Neural cell (in vitro differentiated cells): ENCODE measurements at regions not wholly inside any gene's neighbourhood (a gene's known extent, or its start where the extent isn't known, plus 50 kb on each side); places are given as distances from the start of the nearest gene placed in this dataset.

Experiments
- EP300 ChIP-seq: fragments of 450-650 bp; conservative IDR thresholded peaks from 2 replicates; pipeline ENCODE4 v1.6.1; 2014; ENCODE audit warnings: antibody characterized with exemption, mild to moderate bottlenecking, moderate library complexity; ENCODE audit not compliant: poor library complexity, severe bottlenecking
- EZH2 ChIP-seq: fragments of 200-600, 300-800 bp; shearing (Covaris generic), sonication (generic); IDR thresholded peaks from 2 replicates; pipeline ENCODE4 v1.6.1; 2014; ENCODE audit warnings: antibody characterized with exemption, low read length, borderline replicate concordance, mild to moderate bottlenecking; ENCODE audit not compliant: insufficient read depth, poor library complexity, severe bottlenecking
- POLR2AphosphoS5 ChIP-seq: IDR thresholded peaks from 2 replicates; pipeline ENCODE4 v1.6.1; 2012
- SMC3 ChIP-seq: fragments of 450-650 bp; conservative IDR thresholded peaks from 2 replicates; pipeline ENCODE4 v1.6.1; 2014; ENCODE audit warnings: antibody characterized with exemption, mild to moderate bottlenecking, moderate library complexity; ENCODE audit not compliant: poor library complexity
- TAF1 ChIP-seq: IDR thresholded peaks from 2 replicates; pipeline ENCODE4 v1.6.1; 2012; ENCODE audit warnings: low read depth
- TF ChIP-seq, protein P1 (sequence below): fragments of 450-650 bp; IDR thresholded peaks from 2 replicates; pipeline ENCODE4 v1.5.1; 2014; ENCODE audit warnings: antibody characterized with exemption, mild to moderate bottlenecking, moderate library complexity; ENCODE audit not compliant: poor library complexity, severe bottlenecking
- TF ChIP-seq, protein P2 (sequence below): IDR thresholded peaks from 2 replicates; pipeline ENCODE4 v1.6.1; 2012; ENCODE audit warnings: borderline replicate concordance

DNA sequence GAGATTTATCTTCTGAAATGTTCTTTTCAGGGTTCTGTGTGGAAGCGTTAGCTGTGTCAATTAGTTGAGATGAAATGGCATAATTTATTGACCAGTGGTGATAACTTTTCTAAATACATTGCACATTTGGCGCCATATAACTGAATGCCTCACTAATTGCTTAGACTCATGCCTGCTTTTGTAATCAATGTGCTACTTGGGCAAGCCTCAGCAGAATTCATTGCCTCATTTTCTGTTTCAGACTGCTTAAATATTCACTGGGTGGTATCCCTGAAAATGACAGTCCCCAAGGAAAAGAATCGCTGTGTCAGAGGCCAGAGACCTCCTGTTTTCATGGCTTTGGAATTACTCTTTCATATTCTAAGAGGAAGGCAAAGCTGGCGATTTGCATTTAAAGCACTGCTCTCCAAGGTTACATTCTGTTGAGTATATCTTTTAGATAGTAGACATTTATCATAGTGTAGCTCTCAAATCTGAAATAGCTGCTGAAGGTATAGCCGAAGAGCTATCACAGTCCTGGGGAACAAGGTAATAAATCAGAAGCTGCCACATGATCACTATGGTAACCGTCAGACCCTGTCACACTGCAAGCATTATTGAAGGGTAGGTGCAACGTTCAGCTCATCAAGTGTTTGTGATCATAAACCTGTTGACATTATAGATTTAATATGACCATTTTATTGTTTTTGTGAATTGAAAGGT, 297.3 kb upstream of the E2F7 start:
- TF ChIP-seq, protein P1, sequence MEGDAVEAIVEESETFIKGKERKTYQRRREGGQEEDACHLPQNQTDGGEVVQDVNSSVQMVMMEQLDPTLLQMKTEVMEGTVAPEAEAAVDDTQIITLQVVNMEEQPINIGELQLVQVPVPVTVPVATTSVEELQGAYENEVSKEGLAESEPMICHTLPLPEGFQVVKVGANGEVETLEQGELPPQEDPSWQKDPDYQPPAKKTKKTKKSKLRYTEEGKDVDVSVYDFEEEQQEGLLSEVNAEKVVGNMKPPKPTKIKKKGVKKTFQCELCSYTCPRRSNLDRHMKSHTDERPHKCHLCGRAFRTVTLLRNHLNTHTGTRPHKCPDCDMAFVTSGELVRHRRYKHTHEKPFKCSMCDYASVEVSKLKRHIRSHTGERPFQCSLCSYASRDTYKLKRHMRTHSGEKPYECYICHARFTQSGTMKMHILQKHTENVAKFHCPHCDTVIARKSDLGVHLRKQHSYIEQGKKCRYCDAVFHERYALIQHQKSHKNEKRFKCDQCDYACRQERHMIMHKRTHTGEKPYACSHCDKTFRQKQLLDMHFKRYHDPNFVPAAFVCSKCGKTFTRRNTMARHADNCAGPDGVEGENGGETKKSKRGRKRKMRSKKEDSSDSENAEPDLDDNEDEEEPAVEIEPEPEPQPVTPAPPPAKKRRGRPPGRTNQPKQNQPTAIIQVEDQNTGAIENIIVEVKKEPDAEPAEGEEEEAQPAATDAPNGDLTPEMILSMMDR, result no peak
- TF ChIP-seq EZH2 (no peak), SMC3 (no peak), POLR2AphosphoS5 (peak; percentile 71), EP300 (peak; percentile 89), TAF1 (no peak)
- TF ChIP-seq, protein P2, sequence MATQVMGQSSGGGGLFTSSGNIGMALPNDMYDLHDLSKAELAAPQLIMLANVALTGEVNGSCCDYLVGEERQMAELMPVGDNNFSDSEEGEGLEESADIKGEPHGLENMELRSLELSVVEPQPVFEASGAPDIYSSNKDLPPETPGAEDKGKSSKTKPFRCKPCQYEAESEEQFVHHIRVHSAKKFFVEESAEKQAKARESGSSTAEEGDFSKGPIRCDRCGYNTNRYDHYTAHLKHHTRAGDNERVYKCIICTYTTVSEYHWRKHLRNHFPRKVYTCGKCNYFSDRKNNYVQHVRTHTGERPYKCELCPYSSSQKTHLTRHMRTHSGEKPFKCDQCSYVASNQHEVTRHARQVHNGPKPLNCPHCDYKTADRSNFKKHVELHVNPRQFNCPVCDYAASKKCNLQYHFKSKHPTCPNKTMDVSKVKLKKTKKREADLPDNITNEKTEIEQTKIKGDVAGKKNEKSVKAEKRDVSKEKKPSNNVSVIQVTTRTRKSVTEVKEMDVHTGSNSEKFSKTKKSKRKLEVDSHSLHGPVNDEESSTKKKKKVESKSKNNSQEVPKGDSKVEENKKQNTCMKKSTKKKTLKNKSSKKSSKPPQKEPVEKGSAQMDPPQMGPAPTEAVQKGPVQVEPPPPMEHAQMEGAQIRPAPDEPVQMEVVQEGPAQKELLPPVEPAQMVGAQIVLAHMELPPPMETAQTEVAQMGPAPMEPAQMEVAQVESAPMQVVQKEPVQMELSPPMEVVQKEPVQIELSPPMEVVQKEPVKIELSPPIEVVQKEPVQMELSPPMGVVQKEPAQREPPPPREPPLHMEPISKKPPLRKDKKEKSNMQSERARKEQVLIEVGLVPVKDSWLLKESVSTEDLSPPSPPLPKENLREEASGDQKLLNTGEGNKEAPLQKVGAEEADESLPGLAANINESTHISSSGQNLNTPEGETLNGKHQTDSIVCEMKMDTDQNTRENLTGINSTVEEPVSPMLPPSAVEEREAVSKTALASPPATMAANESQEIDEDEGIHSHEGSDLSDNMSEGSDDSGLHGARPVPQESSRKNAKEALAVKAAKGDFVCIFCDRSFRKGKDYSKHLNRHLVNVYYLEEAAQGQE, result no peak
